ENCODE measurements at regions not wholly inside any gene's neighbourhood (a gene's known extent, or its start where the extent isn't known, plus 50 kb on each side); places are given as distances from the start of the nearest gene placed in this dataset.
"Not testable (repeated sequence)": the region's sequence is repeated elsewhere in the genome, so short reads cannot be mapped to it uniquely, and the experiment has no call there.

GRCh38 chr13:21897161-21897560 is 226.3 kb downstream of the FGF9 start:
- Mint-ChIP-seq H3K4me3 (no peak overlapping the region), H3K9me3 (no peaks in the 10 kb centered on the region), H3K27me3 (peaks cover 0 to 7% of the 10 kb centered on the region in 2 donors), H3K27ac (no peak overlapping the region), H3K36me3 (no peaks in the 10 kb centered on the region), H3K4me1 (no peaks in the 10 kb centered on the region)
- DNase-seq (no peak), ATAC-seq (replicated peaks) (no peak)

DNA sequence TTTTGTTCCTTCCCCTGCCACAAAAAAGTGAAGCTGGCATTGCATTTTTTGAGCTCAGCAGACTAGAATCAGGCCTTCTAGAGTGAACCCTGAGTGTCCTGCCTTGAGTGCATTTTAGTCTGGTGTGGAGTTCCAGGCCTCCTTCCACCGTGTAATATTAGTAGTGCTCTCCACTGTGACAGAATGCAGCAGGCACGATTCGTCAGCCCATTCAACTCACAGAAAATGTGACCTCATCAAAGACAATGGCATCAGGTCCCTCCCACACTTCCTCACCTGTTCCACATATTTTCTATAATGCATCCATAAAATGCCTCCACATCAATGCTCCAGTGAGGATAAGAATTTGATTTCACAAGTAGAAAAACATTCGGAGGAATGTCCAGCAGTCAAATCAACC is 227.6 kb downstream of the FGF9 start:
- H3K4me1 Mint-ChIP-seq = no peaks in the 10 kb centered on the region
- no peaks in the 10 kb centered on the region for H3K9me3 Mint-ChIP-seq
- DNase-seq (no peak), ATAC-seq (replicated peaks) (no peak)
- no peak overlapping the region for H3K4me3 Mint-ChIP-seq
- peaks cover 4 to 11% of the 10 kb centered on the region in 2 donors for H3K27me3 Mint-ChIP-seq
- H3K36me3 Mint-ChIP-seq = no peaks in the 10 kb centered on the region
- H3K27ac Mint-ChIP-seq = no peak overlapping the region

- Mint-ChIP-seq H3K27ac (no peak overlapping the region), H3K4me1 (no peaks in the 10 kb centered on the region), H3K36me3 (no peaks in the 10 kb centered on the region), H3K9me3 (no peaks in the 10 kb centered on the region), H3K27me3 (peaks cover 9 to 10% of the 10 kb centered on the region in 2 donors), H3K4me3 (no peak overlapping the region)
- DNase-seq (no peak), ATAC-seq (replicated peaks) (no peak)
Observed at GRCh38 chr13:21898945-21899344, 228.1 kb downstream of the FGF9 start.

GRCh38 chr13:21901336-21901735 is 230.5 kb downstream of the FGF9 start:
- Mint-ChIP-seq H3K4me3 (no peak overlapping the region), H3K4me1 (no peaks in the 10 kb centered on the region), H3K36me3 (no peaks in the 10 kb centered on the region), H3K27ac (no peak overlapping the region), H3K9me3 (no peaks in the 10 kb centered on the region), H3K27me3 (peaks cover 4 to 11% of the 10 kb centered on the region in 2 donors)
- ATAC-seq (replicated peaks) (no peak), DNase-seq (no peak)

DNA sequence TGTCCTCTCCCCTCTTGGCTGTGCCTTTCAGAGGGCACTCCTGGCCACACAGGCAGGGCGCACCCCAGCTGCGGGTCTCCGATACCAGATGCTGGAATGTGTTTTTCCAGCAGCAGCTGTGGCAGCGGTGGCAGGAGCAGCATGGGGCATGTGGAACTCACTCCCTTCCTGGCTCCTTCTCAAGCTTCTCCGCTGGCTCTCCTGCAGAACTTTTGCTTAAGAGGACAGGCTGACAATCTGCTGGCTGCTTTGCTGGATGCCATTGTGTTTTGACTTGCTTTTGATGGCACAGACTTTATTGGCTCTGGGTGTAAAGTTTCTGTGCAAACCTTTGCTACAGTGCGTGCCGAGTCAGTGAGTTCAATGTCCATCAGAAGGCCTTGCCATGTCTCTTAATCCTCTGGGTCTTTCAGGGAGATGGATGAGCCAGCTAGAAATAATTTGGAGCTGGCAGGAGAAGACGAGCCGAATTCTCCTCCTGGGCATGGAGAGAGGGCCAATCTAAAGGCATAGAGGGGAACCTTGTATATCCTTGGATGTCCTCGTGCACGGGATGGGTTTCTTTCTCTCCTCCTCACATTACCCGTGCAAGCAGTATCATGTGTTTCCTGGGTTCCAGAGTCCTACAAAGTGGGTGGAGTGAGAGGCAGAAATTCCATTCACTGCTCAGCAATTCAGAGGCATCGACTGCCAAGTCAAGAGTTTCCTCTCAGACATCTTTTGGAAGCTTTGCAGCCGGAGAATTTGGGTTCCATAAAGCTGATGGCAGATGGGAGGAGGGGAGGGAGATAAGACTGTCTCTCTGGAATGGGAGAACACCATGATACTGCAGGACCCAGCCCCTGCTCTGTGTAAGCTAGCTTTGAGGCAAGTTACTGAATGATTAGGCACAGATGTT is 231.2 kb downstream of the FGF9 start:
- peaks cover 4 to 11% of the 10 kb centered on the region in 2 donors for H3K27me3 Mint-ChIP-seq
- H3K9me3 Mint-ChIP-seq = no peaks in the 10 kb centered on the region
- no peak for ATAC-seq (replicated peaks)
- no peak overlapping the region for H3K4me3 Mint-ChIP-seq
- no peak overlapping the region for H3K27ac Mint-ChIP-seq
- no peaks in the 10 kb centered on the region for H3K4me1 Mint-ChIP-seq
- no peak for DNase-seq
- H3K36me3 Mint-ChIP-seq = no peaks in the 10 kb centered on the region

DNA sequence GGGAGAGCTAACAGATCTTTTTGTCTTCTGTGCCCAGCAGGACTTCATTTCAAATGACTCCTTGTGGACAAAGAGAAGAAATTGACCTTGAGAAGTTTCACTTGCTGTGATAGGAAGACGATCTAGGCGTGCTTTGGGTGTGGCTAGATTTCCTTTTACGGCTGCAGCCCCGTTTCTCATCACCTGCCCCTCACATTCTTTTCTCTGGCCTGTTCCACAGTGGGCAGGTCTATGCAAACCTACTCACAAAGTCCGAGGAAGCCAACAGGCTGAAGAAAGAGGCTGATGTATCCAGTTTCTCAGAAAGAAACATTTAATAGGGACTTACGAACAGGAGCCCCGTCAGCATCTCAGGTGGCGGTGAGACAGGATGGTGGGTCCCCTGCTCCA is 231.8 kb downstream of the FGF9 start:
- DNase-seq = no peak

GRCh38 chr13:21905486-21905885 is 234.6 kb downstream of the FGF9 start:
- Mint-ChIP-seq H3K4me1 (no peaks in the 10 kb centered on the region), H3K27ac (no peak overlapping the region), H3K4me3 (no peak overlapping the region), H3K27me3 (peaks cover 4 to 17% of the 10 kb centered on the region in 2 donors), H3K9me3 (no peaks in the 10 kb centered on the region), H3K36me3 (no peaks in the 10 kb centered on the region)
- no peak for DNase-seq
- no peak for ATAC-seq (replicated peaks)

More for the DNA sequence above, 231.8 kb downstream of the FGF9 start:
- ATAC-seq (replicated peaks) = no peak
- Mint-ChIP-seq H3K9me3 (no peaks in the 10 kb centered on the region), H3K36me3 (no peaks in the 10 kb centered on the region), H3K4me3 (no peak overlapping the region), H3K27me3 (peaks cover 4 to 11% of the 10 kb centered on the region in 2 donors), H3K4me1 (no peaks in the 10 kb centered on the region), H3K27ac (no peak overlapping the region)

DNA sequence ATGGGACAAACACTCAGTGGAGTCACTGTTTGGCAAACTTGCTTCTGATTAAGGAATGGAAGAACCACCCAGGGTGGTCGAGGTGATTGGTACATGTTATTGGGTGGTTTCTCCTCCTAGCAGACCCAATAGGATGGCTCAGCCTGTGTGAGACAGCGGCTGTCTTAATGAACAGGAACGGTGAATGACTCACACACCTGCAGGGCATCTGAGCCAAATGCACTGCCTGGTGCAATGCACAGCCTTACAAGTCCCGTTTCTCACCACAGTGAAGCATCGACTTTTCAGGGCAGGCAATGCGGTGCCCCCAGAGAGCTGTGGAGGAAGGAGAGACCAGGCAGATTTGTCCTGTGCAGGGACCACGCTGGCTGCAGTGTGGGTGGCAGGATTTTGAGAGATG is 238.5 kb downstream of the FGF9 start:
- Mint-ChIP-seq H3K27me3 (peaks cover 0 to 6% of the 10 kb centered on the region in 2 donors), H3K36me3 (no peaks in the 10 kb centered on the region), H3K27ac (no peak overlapping the region), H3K9me3 (no peaks in the 10 kb centered on the region), H3K4me1 (no peaks in the 10 kb centered on the region), H3K4me3 (no peak overlapping the region)
- ATAC-seq (replicated peaks) (no peak), DNase-seq (no peak)

GRCh38 chr13:21910546-21910945 is 239.7 kb downstream of the FGF9 start:
- Mint-ChIP-seq H3K4me3 (no peak overlapping the region), H3K27ac (no peak overlapping the region), H3K4me1 (no peaks in the 10 kb centered on the region), H3K27me3 (peaks cover 0 to 6% of the 10 kb centered on the region in 2 donors), H3K36me3 (no peaks in the 10 kb centered on the region), H3K9me3 (no peaks in the 10 kb centered on the region)
- ATAC-seq (replicated peaks) (no peak), DNase-seq (no peak)

- peaks cover 0 to 6% of the 10 kb centered on the region in 2 donors for H3K27me3 Mint-ChIP-seq
- no peaks in the 10 kb centered on the region for H3K4me1 Mint-ChIP-seq
- H3K27ac Mint-ChIP-seq = no peak overlapping the region
- no peaks in the 10 kb centered on the region for H3K36me3 Mint-ChIP-seq
- ATAC-seq (replicated peaks) (no peak), DNase-seq (no peak)
- no peaks in the 10 kb centered on the region for H3K9me3 Mint-ChIP-seq
- no peak overlapping the region for H3K4me3 Mint-ChIP-seq
Observed at GRCh38 chr13:21911646-21912298, 240.9 kb downstream of the FGF9 start.

DNA sequence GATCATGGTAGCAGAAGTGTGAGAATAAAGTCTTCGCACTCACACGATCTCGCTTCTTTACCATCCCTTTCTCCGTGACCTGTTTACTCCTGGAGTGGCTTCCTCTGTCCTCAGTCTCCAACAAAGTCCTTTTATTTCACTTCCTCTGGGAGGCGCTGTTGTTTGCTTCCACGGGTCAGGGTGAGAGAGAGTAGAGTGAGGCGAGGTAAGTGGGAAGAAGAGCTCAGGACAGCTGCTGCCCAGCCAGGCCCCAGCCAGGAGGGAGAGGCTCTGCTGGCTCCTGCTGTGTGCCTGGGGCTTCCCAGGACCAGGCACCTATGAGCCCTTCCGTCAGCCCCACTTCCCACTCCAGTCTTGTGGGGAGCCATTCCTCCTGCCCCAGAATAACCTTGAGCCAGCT is 242.1 kb downstream of the FGF9 start:
- no peaks in the 10 kb centered on the region for H3K36me3 Mint-ChIP-seq
- no peak overlapping the region for H3K4me3 Mint-ChIP-seq
- H3K27me3 Mint-ChIP-seq = peaks cover 0 to 6% of the 10 kb centered on the region in 2 donors
- ATAC-seq (replicated peaks) (peak; percentile 42 to 43), DNase-seq (no peak)
- no peaks in the 10 kb centered on the region for H3K9me3 Mint-ChIP-seq
- H3K27ac Mint-ChIP-seq = no peak overlapping the region
- no peaks in the 10 kb centered on the region for H3K4me1 Mint-ChIP-seq

DNA sequence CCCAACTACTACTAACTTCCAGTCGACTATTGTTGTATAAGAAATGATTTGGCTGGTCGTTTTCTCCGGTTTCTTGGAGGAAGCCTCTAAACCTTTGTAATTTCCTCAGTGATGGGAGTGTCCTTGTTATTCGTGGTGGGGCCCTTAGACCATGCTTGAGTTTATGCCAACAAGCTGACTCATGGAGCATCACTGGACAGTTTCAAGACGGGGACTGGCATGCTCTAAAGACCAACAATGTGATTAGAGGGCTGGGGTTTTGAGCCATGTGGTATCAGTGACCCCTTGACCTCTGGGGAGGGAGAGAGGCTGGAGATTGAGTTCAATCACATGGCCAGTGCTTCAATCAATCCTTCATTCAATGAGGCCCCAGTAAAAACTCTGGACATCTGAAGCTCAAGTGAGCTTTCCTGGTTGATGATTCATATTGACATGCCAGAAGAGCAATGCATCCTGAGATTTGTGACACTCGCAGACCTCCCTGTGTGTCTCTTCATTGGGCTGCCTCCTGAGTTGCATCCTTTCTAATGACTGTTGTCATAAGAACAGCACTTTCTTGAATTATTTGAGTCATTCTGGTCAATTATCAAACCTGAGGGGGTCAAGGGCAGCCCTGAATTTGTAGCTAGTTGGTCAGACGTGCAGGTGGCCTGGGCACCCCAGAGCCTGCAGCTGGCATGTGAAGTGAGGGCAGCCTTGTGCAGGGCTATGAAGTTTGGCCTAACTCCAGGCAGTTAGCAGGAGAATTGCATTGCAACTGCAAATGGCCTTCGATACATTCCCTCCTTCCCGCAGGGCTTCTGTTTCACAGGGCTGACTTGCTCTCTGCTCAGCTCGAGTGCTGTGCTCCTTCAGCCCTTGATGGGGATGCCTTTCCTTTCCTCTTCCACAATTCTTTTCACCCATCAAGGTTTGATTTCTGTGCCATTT is 246.5 kb downstream of the FGF9 start:
- DNase-seq = no peak
- H3K9me3 Mint-ChIP-seq = no peaks in the 10 kb centered on the region
- H3K27ac Mint-ChIP-seq = no peak overlapping the region
- ATAC-seq (replicated peaks) = no peak
- no peaks in the 10 kb centered on the region for H3K4me1 Mint-ChIP-seq
- no peaks in the 10 kb centered on the region for H3K36me3 Mint-ChIP-seq
- no peak overlapping the region for H3K4me3 Mint-ChIP-seq
- H3K27me3 Mint-ChIP-seq = no peaks in the 10 kb centered on the region

GRCh38 chr13:21920802-21921201 is 249.9 kb downstream of the FGF9 start:
- not testable (repeated sequence) for H3K4me3 Mint-ChIP-seq; H3K9me3 Mint-ChIP-seq; H3K27ac Mint-ChIP-seq; DNase-seq; ATAC-seq (replicated peaks); H3K4me1 Mint-ChIP-seq; H3K36me3 Mint-ChIP-seq; H3K27me3 Mint-ChIP-seq

GRCh38 chr13:21924958-21925357 is 254.1 kb downstream of the FGF9 start:
- no peak overlapping the region for H3K27ac Mint-ChIP-seq

More at GRCh38 chr13:21924958-21925357, 254.1 kb downstream of the FGF9 start:
- Mint-ChIP-seq H3K9me3 (no peaks in the 10 kb centered on the region), H3K4me3 (no peak overlapping the region), H3K4me1 (peaks cover 1 to 5% of the 10 kb centered on the region in 2 donors), H3K36me3 (no peaks in the 10 kb centered on the region), H3K27me3 (peaks cover 0 to 5% of the 10 kb centered on the region in 2 donors)
- ATAC-seq (replicated peaks) (no peak), DNase-seq (no peak)

Data from stimulated activated naive B cell treated with anti-CD40 and anti-IgM and Interleukin-4, amounts not matched to agents 10 μg/mL and 1 μg/mL and 100 μg/mL, for 72 hours (primary cell).